PC-3 (cell line): ENCODE measurements at regions not wholly inside any gene's neighbourhood (a gene's known extent, or its start where the extent isn't known, plus 50 kb on each side); places are given as distances from the start of the nearest gene placed in this dataset.

ENCODE experiments used
- CTCF ChIP-seq: fragments of 300-600 bp; sonication (generic); conservative IDR thresholded peaks from 2 replicates; pipeline ENCODE4 v1.5.1; 2017; ENCODE audit warnings: antibody characterized with exemption, low read depth, mild to moderate bottlenecking, low read length
- EZH2phosphoT487 ChIP-seq: fragments of 300-600 bp; sonication (generic); IDR thresholded peaks from 2 replicates; pipeline ENCODE4 v1.6.1; 2018; ENCODE audit warnings: mild to moderate bottlenecking, antibody characterized with exemption, low read length, borderline replicate concordance

GRCh38 chr2:13714466-13714865 is 918.1 kb upstream of the LRATD1 start:
- no peak for TF ChIP-seq CTCF
- no peak for TF ChIP-seq EZH2phosphoT487
